ENCODE measurements at regions not wholly inside any gene's neighbourhood (a gene's known extent, or its start where the extent isn't known, plus 50 kb on each side); places are given as distances from the start of the nearest gene placed in this dataset.

GRCh38 chr16:9567666-9568065 is 476.2 kb downstream of the HAPSTR1 start:
- no peak for DNase-seq (ENCODE audit: low read depth in 2 of 2)

- no peak for DNase-seq (ENCODE audit: low read depth in 2 of 2)
Observed at GRCh38 chr16:9568261-9568660, 476.8 kb downstream of the HAPSTR1 start.

GRCh38 chr16:9570521-9570920 is 479.1 kb downstream of the HAPSTR1 start:
- no peak for DNase-seq (ENCODE audit: low read depth in 2 of 2)

GRCh38 chr16:9578459-9578858 is 487.0 kb downstream of the HAPSTR1 start:
- no peak for DNase-seq (ENCODE audit: low read depth in 2 of 2)

GRCh38 chr16:9580025-9580424 is 488.6 kb downstream of the HAPSTR1 start:
- DNase-seq (ENCODE audit: low read depth in 2 of 2) = no peak

- DNase-seq (ENCODE audit: low read depth in 2 of 2) = no peak
Observed at GRCh38 chr16:9593440-9593839, 502.0 kb downstream of the HAPSTR1 start.

- DNase-seq (ENCODE audit: low read depth in 2 of 2) = no peak
Observed at GRCh38 chr16:9594047-9594446, 502.6 kb downstream of the HAPSTR1 start.

GRCh38 chr16:9594946-9595345 is 503.5 kb downstream of the HAPSTR1 start:
- DNase-seq (ENCODE audit: low read depth in 2 of 2) = no peak

GRCh38 chr16:9595393-9595792 is 503.9 kb downstream of the HAPSTR1 start:
- DNase-seq (ENCODE audit: low read depth in 2 of 2) = no peak

GRCh38 chr16:9596788-9597187 is 505.3 kb downstream of the HAPSTR1 start:
- no peak for DNase-seq (ENCODE audit: low read depth in 2 of 2)

GRCh38 chr16:9597967-9598730 is 506.7 kb downstream of the HAPSTR1 start:
- no peak for DNase-seq (ENCODE audit: low read depth in 2 of 2)

GRCh38 chr16:9598731-9599083 is 507.3 kb downstream of the HAPSTR1 start:
- DNase-seq (ENCODE audit: low read depth in 2 of 2) = no peak

- no peak for DNase-seq (ENCODE audit: low read depth in 2 of 2)
Observed at GRCh38 chr16:9599415-9600120, 508.1 kb downstream of the HAPSTR1 start.

- DNase-seq (ENCODE audit: low read depth in 2 of 2) = no peak
Observed at GRCh38 chr16:9602189-9602588, 510.7 kb downstream of the HAPSTR1 start.

- DNase-seq (ENCODE audit: low read depth in 2 of 2) = no peak
Observed at GRCh38 chr16:9603316-9603715, 511.9 kb downstream of the HAPSTR1 start.

- DNase-seq (ENCODE audit: low read depth in 2 of 2) = no peak
Observed at GRCh38 chr16:9607515-9608230, 516.2 kb downstream of the HAPSTR1 start.

- DNase-seq (ENCODE audit: low read depth in 2 of 2) = no peak
Observed at GRCh38 chr16:9610727-9611126, 519.3 kb downstream of the HAPSTR1 start.

- DNase-seq (ENCODE audit: low read depth in 2 of 2) = peak in 1 of 2 donors; percentile 48
Observed at GRCh38 chr16:9612267-9612666, 520.8 kb downstream of the HAPSTR1 start.

- DNase-seq (ENCODE audit: low read depth in 2 of 2) = no peak
Observed at GRCh38 chr16:9614389-9614788, 522.9 kb downstream of the HAPSTR1 start.

GRCh38 chr16:9622268-9622667 is 530.8 kb downstream of the HAPSTR1 start:
- no peak for DNase-seq (ENCODE audit: low read depth in 2 of 2)

GRCh38 chr16:9625122-9625521 is 533.7 kb downstream of the HAPSTR1 start:
- no peak for DNase-seq (ENCODE audit: low read depth in 2 of 2)

- no peak for DNase-seq (ENCODE audit: low read depth in 2 of 2)
Observed at GRCh38 chr16:9627427-9627826, 536.0 kb downstream of the HAPSTR1 start.

GRCh38 chr16:9630119-9630518 is 538.7 kb downstream of the HAPSTR1 start:
- no peak for DNase-seq (ENCODE audit: low read depth in 2 of 2)

All from lung microvascular endothelial cell (primary cell).